B cell (primary cell): ENCODE measurements at regions not wholly inside any gene's neighbourhood (a gene's known extent, or its start where the extent isn't known, plus 50 kb on each side); places are given as distances from the start of the nearest gene placed in this dataset.

Source experiments
- ATAC-seq: fragments of 200-7000 bp; cut with Tn5 transposase; one replicate; pipeline ENCODE4 v1.10.0; 2021; ENCODE audit warnings: low read depth, mild to moderate bottlenecking, moderate number of reproducible peaks, moderate library complexity
- CTCF ChIA-PET: fragments of 350-600 bp; sonication (Branson Sonifier 250); formaldehyde crosslinking; loops from one replicate; lab custom pipeline; 2021; ENCODE audit warnings: antibody characterized with exemption, inconsistent platforms; lab: Charles Lee
- POLR2A ChIA-PET: fragments of 350-600 bp; sonication (Branson Sonifier 250); formaldehyde crosslinking; loops from one replicate; lab custom pipeline; 2021; ENCODE audit warnings: antibody characterized with exemption; lab: Charles Lee
- DNase-seq: peaks from one replicate; pipeline ENCODE4 v3.0.0; 2013
- H2AFZ ChIP-seq: 2 replicates; pipeline ENCODE4 v1.6.1; 2012; ENCODE audit warnings: mild to moderate bottlenecking, low read depth, low read length; ENCODE audit not compliant: insufficient read depth, poor library complexity, severe bottlenecking
- H3K27ac ChIP-seq, 2 donors: 1 replicate in 1 of 2; 2 replicates in 1 of 2; pipeline ENCODE4 v1.5.1; 2012 to 2013; ENCODE audit warnings: low read length in 2 of 2, mild to moderate bottlenecking in 2 of 2, moderate library complexity in 1 of 2
- H3K27me3 ChIP-seq, 4 experiments: fragments of 200-600 bp in 1 of 4; sonication (generic) in 1 of 4; replicated peaks in 1 of 4; 1 replicate in 2 of 4; 2 replicates in 2 of 4; pipeline versions ENCODE4 v1.6.1 to v1.7.0; 2013 to 2016; ENCODE audit warnings: low read length in 3 of 4, mild to moderate bottlenecking in 2 of 4, mixed read lengths in 1 of 4, moderate library complexity in 1 of 4; ENCODE audit not compliant: insufficient read depth in 4 of 4, control insufficient read depth in 3 of 4; ENCODE audit errors: control extremely low read depth in 1 of 4
- H3K36me3 ChIP-seq, 2 experiments: replicated peaks in 1 of 2; 1 replicate in 1 of 2; 2 replicates in 1 of 2; pipeline versions ENCODE4 v1.6.1 to v1.7.1; 2013; ENCODE audit warnings: low read length in 1 of 2; ENCODE audit not compliant: insufficient read depth in 2 of 2, control insufficient read depth in 1 of 2; ENCODE audit errors: control extremely low read depth in 1 of 2, extremely low read depth in 1 of 2
- H3K4me1 ChIP-seq, 2 donors: fragments of 200-600 bp in 1 of 2; sonication (generic) in 1 of 2; 1 replicate in 1 of 2; 2 replicates in 1 of 2; pipeline versions ENCODE4 v1.5.1 to v1.6.1; 2013 to 2017; ENCODE audit warnings: low read length in 2 of 2; ENCODE audit not compliant: control insufficient read depth in 2 of 2, insufficient read depth in 2 of 2
- H3K4me2 ChIP-seq: replicated peaks from 2 replicates; pipeline ENCODE3; 2012; ENCODE audit warnings: mild to moderate bottlenecking, low read depth, low read length; ENCODE audit not compliant: poor library complexity, severe bottlenecking
- H3K4me3 ChIP-seq, 5 experiments: fragments of 200-600 bp in 1 of 5; sonication (generic) in 1 of 5; 1 replicate in 3 of 5; 2 replicates in 2 of 5; pipeline versions ENCODE4 v1.5.1 to v1.7.0; 2011 to 2016; ENCODE audit warnings: low read length in 4 of 5, mild to moderate bottlenecking in 4 of 5, low read depth in 2 of 5, control low read depth in 1 of 5, moderate library complexity in 1 of 5; ENCODE audit not compliant: insufficient read depth in 1 of 5; ENCODE audit errors: control extremely low read depth in 1 of 5, extremely low read depth in 1 of 5
- H3K79me2 ChIP-seq: fragments of 200-600 bp; sonication (generic); one replicate; pipeline ENCODE4 v1.6.0; 2016; ENCODE audit warnings: low read length; ENCODE audit not compliant: control insufficient read depth, insufficient read depth
- H3K9ac ChIP-seq: fragments of 200-600 bp; sonication (generic); 2 replicates; pipeline ENCODE4 v1.6.1; 2017; ENCODE audit warnings: mild to moderate bottlenecking, low read length, moderate library complexity
- H3K9me3 ChIP-seq, 3 donors: one replicate each; pipeline versions ENCODE4 v1.6.1 to v1.7.1; 2013; ENCODE audit warnings: low read length in 2 of 3; ENCODE audit not compliant: control insufficient read depth in 2 of 3, insufficient read depth in 1 of 3; ENCODE audit errors: control extremely low read depth in 1 of 3
- H4K20me1 ChIP-seq: 2 replicates; pipeline ENCODE4 v1.6.0; 2012; ENCODE audit warnings: mild to moderate bottlenecking, low read length; ENCODE audit not compliant: insufficient read depth, control insufficient read depth, poor library complexity, severe bottlenecking
- H3K27ac Mint-ChIP-seq: one replicate; pipeline ENCODE4 v1.8.0; 2021; ENCODE audit warnings: mixed read lengths
- H3K27me3 Mint-ChIP-seq: one replicate; pipeline ENCODE4 v1.8.0; 2021; ENCODE audit warnings: mixed read lengths
- H3K4me1 Mint-ChIP-seq: one replicate; pipeline ENCODE4 v1.8.0; 2021; ENCODE audit warnings: mixed read lengths
- H3K4me3 Mint-ChIP-seq: one replicate; pipeline ENCODE4 v1.8.0; 2021; ENCODE audit warnings: mixed read lengths
- H3K9me3 Mint-ChIP-seq: one replicate; pipeline ENCODE4 v1.8.0; 2022; ENCODE audit warnings: mixed read lengths; ENCODE audit not compliant: insufficient read depth
- EZH2 ChIP-seq: IDR thresholded peaks from 2 replicates; pipeline ENCODE4 v1.6.1; 2012; ENCODE audit warnings: borderline replicate concordance, low read depth, mild to moderate bottlenecking, moderate library complexity, low read length; ENCODE audit not compliant: insufficient read depth, poor library complexity, severe bottlenecking
- WGBS: methylation state at CpG from one replicate; pipeline ENCODE4 v1.1.5; 2013; ENCODE audit warnings: missing lambda C conversion rate; ENCODE audit not compliant: insufficient coverage; 5-methylcytosine and 5-hydroxymethylcytosine counted together
- intact Hi-C: fragments of 100-400 bp; cut with micrococcal nuclease; formaldehyde crosslinking; loops from one replicate; pipeline ENCODE4 v1.10.0; 2022
- TF ChIP-seq, protein P1 (sequence below): fragments of 200-600 bp; IDR thresholded peaks from one replicate; pipeline ENCODE4 v1.8.0; 2022; ENCODE audit warnings: antibody characterized with exemption, mild to moderate bottlenecking

- no peaks in the 10 kb centered on the region for H3K9me3 Mint-ChIP-seq
- no peak for ATAC-seq
- no peaks in the 10 kb centered on the region for H4K20me1 ChIP-seq
These were observed 70.4 kb upstream of the DAB2 start for GRCh38 chr5:39495227-39495626.

GRCh38 chr5:39494534-39494933, 69.8 kb upstream of the DAB2 start:
- H3K27me3 Mint-ChIP-seq, result peaks cover 11% of the 10 kb centered on the region
- WGBS, result no CpG with 5 or more reads among the region's 1 CpG
- no peak overlapping the region for H3K4me3 Mint-ChIP-seq
- TF ChIP-seq, protein P1, sequence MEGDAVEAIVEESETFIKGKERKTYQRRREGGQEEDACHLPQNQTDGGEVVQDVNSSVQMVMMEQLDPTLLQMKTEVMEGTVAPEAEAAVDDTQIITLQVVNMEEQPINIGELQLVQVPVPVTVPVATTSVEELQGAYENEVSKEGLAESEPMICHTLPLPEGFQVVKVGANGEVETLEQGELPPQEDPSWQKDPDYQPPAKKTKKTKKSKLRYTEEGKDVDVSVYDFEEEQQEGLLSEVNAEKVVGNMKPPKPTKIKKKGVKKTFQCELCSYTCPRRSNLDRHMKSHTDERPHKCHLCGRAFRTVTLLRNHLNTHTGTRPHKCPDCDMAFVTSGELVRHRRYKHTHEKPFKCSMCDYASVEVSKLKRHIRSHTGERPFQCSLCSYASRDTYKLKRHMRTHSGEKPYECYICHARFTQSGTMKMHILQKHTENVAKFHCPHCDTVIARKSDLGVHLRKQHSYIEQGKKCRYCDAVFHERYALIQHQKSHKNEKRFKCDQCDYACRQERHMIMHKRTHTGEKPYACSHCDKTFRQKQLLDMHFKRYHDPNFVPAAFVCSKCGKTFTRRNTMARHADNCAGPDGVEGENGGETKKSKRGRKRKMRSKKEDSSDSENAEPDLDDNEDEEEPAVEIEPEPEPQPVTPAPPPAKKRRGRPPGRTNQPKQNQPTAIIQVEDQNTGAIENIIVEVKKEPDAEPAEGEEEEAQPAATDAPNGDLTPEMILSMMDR, result no peak
- no peak for TF ChIP-seq EZH2
- H3K4me1 Mint-ChIP-seq, result no peaks in the 10 kb centered on the region
- Histone ChIP-seq H3K9me3 (peaks cover 0 to 4% (median 3%) of the 10 kb centered on the region in 3 donors), H3K79me2 (no peaks in the 10 kb centered on the region), H4K20me1 (no peaks in the 10 kb centered on the region), H3K9ac (no peak overlapping the region), H2AFZ (no peak overlapping the region), H3K27ac (no peak overlapping the region), H3K27me3 (no peaks in the 10 kb centered on the region), H3K4me1 (no peaks in the 10 kb centered on the region), H3K4me2 (no peak overlapping the region), H3K4me3 (no peak overlapping the region), H3K36me3 (no peaks in the 10 kb centered on the region)
- DNase-seq (no peak), ATAC-seq (no peak)
- intact Hi-C loops, result no loop called here
- H3K27ac Mint-ChIP-seq, result no peak overlapping the region
- ChIA-PET CTCF (no interaction called here), POLR2A (no interaction called here)
- no peaks in the 10 kb centered on the region for H3K9me3 Mint-ChIP-seq

More at GRCh38 chr5:39495227-39495626, 70.4 kb upstream of the DAB2 start:
- no peak for DNase-seq
- H3K4me1 ChIP-seq, result no peaks in the 10 kb centered on the region
- H3K9me3 ChIP-seq, result peaks cover 0 to 2% (median 0%) of the 10 kb centered on the region in 3 donors
- no peak overlapping the region for H3K27ac ChIP-seq
- H3K9ac ChIP-seq, result no peak overlapping the region
- no peak overlapping the region for H3K4me2 ChIP-seq
- H2AFZ ChIP-seq, result no peak overlapping the region
- H3K4me3 Mint-ChIP-seq, result no peak overlapping the region
- no peaks in the 10 kb centered on the region for H3K27me3 ChIP-seq
- TF ChIP-seq EZH2, result no peak
- TF ChIP-seq, protein P1, result no peak
- no peak overlapping the region for H3K4me3 ChIP-seq
- WGBS, result no CpG with 5 or more reads among the region's 1 CpG
- peaks cover 7% of the 10 kb centered on the region for H3K27me3 Mint-ChIP-seq
- ChIA-PET CTCF (no interaction called here), POLR2A (no interaction called here)
- H3K36me3 ChIP-seq, result no peaks in the 10 kb centered on the region
- H3K27ac Mint-ChIP-seq, result no peak overlapping the region
- no peaks in the 10 kb centered on the region for H3K79me2 ChIP-seq
- intact Hi-C loops, result no loop called here
- no peaks in the 10 kb centered on the region for H3K4me1 Mint-ChIP-seq
